GM19372 (cell line): ENCODE measurements at regions not wholly inside any gene's neighbourhood (a gene's known extent, or its start where the extent isn't known, plus 50 kb on each side); places are given as distances from the start of the nearest gene placed in this dataset.

Experiments used
- ATAC-seq: cut with Tn5 transposase; IDR thresholded peaks from one replicate; pipeline ENCODE4 v1.9.1; 2021; ENCODE audit warnings: mild to moderate bottlenecking, low read depth, moderate library complexity; ENCODE audit not compliant: unreplicated experiment

DNA sequence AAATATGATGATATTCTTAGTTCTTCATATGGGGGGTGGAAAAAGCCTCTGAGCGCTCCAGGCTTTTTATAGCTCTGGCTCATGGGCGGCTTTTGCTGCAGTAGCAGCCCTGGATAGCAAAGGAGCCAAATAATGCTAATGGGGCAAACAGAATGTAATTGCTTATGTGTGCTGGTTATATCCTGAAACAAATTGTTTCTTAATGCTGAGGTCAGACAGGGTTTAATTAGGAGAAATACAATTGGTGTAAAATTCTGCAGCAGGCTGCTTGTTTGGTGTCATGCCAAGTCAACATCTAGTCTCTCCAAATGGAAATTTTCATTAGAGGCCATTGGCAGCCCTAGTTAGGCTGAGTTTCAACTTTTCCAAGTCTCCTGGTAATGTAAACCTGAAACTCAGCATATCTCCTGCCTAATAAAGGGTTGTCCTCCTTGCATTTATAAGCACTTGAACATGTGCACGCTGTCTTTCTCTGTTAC is 530.1 kb upstream of the NOX3 start:
- no peak for ATAC-seq

DNA sequence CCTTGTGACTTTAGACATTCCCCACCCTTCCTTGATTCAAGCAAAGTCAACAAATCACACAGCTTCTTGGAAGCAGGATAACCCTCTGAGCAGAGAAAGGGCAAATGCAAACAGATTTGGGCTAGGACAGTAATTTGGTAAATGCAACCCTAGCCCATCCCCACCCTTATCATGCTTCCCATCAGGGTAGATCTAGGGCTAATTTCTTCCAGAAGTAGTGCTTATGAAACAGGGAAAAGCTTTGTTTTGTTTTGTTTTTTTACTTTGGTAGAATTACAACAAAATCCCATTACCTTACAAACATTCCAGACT is 525.1 kb upstream of the NOX3 start:
- no peak for ATAC-seq

DNA sequence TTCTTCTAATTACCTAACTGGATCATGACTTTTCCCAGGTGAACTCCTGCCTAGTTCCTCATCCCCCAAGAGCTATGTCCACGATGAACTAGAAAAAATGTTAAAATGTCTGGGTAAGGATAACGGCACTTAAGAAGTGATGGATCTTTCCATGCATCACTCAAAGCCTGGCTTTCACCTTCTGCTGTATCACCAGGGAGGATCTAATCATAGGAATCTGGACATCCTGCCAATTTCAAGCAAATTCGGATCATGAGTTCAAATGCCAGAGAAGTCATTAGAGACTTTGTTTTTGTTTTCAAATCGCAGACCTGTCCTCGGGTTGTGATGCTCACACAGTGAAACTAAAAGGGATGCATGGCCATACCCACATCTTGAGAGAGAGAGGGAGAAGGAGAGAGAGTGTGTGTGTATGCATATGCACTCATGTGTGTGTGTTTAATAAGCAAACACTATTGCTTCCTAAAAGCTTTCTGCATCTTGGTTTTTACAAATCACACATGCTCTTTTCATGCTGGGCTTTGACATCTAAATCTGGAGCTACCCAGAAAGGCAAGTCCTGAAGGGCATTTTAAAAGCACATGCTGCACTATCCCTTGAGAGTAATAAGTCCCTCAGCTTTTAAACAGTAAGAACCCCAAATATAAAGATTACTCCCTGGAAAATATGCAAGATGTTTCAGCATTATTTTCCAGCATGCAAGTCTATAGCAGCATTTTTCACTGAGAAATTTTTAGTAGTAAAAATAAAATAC is 524.6 kb upstream of the NOX3 start:
- ATAC-seq = no peak

DNA sequence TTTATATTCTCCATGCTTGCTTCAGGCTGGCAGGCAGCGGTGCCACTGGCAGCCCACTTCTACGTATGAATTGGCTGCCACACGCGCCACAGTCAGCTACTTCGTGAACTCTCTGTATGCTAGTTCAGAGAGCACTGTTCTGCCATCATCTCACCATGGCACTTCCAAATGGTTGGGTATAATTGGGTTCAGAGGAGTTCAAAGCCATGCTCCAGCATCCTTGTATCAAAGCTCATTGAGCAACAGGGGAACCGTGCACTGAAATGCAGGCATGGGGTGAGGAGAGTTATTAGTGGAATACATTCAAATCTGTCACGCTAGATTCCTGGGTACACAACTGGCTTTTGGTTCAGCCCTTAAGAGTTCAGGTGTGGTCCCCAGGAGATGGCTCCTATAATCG is 519.9 kb upstream of the NOX3 start:
- no peak for ATAC-seq

DNA sequence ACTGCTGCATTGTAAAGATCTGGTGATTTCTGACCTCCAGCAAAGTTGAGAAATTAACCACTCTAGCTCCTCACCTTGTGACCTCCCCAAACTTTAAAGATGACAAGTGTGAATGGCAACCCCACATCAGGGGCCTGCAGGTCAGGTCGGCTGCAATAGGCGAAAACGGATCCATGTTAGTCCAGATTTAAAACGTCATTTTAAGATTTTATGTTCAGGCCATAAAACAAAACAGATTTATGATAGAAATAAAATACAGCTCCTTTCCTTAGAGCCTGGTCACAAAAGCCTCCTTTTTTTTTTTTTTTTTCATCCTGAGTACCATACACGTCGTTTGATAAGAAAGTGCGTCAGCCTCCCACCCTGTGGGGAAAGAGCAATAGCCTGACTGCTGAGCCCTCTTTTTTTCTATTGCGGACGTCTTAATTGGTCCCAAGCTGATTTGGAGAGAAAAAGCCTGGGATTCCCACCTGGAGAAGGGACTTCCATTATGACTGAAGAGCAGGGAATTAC is 519.2 kb upstream of the NOX3 start:
- no peak for ATAC-seq

DNA sequence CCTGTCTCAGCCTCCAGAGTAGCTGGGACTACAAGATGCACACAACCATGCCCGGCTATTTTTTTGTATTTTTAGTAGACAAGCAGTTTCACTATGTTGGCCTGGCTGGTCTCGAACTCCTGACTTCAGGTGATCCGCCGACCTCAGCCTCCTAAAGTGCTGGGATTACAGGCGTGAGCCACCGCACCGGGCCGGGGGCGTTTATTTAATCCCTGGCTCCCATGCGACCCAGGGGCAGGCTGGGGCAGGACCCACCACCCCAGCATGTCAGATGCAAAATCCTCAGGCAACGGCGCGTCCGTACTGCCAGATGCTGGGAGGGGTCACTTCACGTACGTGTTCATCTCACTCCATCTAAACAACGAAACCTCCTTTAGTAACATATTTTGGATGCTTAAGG is 518.7 kb upstream of the NOX3 start:
- no peak for ATAC-seq

DNA sequence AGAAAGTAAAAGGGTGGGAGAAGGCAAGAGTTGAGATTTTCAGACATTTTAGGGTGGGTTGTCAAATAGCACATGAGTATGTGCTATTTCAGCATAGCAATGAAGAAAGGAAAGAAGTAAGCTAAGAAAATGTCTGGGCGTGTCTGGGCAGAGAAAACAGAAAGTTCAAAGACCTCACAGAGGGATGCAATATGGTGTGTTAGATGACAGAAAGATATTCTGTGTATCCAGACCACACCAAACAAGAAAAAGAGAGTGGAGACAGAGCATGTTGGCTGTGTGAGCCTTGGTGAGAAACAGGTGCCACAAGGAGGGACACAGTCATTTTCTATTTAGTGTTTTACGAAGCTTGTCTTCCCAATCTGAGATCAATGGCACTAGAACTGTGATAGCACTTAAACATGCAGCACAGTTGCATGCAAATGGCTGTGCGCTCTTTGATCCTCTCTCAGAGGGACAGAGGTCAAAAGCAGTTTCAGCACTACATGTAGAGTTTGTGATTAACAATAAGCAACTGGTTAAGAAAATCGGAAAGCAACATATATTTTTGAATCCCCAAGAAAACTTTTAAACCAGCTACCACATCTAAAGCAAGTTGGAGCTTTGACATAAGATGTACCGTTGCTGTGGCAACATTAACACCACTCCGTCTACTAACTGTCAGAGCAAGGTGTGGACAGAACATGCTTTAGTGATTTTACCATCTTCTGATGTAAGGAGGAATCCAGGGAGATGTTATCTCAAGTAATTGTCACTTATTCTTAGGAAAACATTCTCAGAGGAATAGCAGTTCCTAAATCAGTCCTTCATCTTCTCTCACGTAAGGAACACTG is 515.5 kb upstream of the NOX3 start:
- no peak for ATAC-seq

DNA sequence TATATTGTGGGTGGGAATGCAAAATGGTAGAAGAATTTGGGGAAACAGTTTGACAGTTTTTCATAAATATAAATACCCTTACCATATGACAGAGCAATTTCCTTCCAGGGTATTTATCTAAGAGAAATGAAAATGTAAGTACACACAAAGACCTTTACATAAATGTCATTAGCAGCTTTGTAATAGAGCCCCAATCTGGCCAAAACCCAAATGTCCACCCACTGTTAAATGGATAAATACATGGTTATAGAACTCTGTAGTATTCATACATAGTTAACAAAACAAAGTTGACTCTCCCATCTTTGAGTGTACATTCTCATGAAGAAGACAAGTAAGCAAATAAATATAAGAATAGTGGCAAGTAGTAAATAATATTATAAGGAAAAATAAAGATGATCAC is 514.8 kb upstream of the NOX3 start:
- ATAC-seq = no peak

DNA sequence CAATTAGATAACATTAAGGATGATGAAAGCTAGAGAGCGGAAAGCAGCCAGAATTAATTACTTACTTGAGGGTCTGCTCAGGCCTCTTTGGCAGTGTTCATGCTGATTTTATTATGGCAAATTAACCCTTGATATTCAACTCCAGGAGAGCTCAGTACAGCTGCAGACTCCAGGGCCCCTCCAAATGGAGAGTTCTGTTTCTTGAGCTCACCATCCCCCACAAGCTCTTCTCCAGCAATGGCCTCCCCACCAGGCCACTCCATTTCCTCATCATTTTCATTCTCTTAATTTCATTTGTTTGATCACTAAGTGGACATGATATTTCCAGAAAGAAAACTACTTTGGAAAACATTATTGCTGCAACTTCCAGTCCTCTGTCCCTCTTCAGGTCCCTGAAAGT is 513.3 kb upstream of the NOX3 start:
- ATAC-seq = no peak

DNA sequence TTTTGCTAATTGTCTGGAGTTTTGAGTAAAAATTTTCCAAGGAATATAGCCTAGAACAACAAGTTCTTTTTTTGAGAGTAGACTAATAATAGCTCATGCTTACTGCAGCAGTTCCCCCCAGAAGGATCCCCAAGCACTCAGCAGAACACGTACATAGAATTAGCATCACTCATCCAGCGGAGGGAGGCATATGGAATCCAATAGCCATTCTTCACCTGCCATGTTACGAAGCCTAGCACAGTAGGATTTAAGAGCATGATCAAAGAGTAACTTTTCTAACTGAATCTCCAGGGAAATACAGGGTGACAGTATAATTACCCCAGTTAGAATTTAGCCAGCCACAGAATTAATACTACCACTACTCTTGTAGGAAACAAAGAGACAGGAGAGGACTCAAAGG is 511.7 kb upstream of the NOX3 start:
- no peak for ATAC-seq

DNA sequence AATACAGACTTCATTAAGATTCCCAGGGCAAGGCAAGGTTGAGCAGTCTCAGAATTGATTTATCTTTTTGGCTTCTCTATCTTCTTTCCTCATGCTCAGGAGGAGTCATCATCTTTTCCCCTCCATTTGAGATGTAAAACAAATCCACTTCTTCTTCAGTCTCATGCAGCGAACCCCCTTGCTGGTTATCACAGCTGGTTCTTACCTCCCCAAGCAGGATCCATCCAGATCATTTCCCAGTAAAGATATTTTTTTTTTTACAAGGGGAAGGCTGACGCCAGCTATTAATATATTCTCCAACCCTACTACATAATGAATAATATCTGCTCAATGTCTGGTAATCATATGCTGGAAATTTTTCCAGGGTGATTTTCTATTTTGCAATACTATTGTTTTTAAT is 508.9 kb upstream of the NOX3 start:
- no peak for ATAC-seq

DNA sequence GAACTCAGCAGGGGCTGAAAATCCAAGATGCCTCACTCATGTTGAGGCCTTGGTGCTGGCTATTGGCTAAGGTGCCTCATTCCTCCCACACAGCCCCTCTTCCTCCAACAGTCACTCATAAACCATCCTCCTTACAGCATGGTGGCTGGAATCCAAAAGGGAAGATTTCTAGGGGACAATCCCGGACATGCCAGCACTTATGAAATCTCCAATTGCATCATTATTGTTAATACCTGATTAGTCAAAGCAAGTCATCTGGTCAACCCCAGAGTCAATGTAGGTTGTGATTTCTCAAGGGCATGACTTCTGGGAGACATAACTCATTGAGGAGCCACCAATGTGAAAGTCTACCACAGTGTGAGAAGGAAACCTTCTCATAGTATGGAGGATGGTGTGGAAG is 506.6 kb upstream of the NOX3 start:
- ATAC-seq = no peak

DNA sequence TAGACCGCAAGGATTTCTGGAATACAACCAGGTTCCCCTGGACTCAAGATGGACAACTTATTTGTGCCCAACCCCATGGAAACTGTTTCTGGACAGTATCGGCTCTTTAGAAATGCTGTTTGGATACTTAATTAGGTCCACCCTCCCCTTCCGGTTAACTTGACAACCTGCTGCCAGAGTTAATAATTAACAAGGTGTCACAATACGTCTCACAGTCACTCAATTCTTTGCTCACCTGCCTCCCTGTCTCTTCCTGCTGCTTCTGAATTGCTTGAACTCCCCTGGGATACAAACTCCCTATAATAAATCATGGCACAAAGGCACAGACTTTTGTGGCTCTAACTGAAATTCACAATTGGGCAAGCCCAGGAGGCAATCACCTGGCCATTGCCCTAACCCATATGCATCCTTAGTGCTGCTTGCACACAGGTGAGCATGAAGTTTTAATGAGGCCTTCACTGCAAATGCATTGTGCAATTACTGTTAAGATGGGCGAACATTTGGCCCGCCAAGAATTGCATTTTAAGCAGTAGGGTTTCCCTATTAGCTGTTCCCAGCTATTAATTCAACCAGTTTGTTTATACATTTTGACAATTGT is 504.4 kb upstream of the NOX3 start:
- ATAC-seq = no peak

DNA sequence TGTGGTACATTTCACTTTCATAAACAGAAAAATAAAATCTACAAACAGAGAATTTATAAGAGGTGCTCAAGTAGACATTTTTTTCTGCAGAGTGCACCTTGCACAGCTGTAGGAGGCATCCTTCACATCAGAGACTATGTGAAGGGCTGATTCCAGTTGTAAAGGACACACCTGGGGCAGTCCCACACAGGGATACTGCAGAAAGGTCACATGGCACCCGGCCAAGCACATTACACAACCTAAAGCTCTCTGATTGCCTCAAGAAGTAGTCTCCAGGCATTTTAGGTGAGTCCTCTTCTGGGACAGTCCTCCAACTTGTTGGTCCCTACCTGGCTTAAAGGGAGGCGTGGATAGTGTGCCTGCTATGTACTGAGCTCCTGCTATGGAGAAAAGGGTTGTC is 502.9 kb upstream of the NOX3 start:
- no peak for ATAC-seq

DNA sequence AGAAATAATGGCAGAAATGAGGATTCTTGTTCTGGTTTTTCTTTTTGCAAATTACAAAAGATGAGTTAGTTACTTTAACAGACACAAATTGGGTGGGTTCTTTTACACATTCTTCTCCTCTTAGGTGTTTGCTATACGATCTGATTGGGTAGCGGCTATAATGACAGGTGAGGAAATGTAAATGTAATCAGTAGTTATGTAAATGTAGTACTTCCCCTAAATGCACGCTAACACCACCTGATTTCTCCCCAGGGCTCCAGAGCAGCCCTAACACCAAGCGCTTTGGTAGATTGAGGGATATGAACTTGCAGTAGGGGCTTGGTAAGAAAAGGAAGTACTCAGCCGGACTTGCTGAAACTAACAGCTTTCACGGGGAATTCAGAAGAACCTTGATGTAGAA is 499.4 kb upstream of the NOX3 start:
- no peak for ATAC-seq

DNA sequence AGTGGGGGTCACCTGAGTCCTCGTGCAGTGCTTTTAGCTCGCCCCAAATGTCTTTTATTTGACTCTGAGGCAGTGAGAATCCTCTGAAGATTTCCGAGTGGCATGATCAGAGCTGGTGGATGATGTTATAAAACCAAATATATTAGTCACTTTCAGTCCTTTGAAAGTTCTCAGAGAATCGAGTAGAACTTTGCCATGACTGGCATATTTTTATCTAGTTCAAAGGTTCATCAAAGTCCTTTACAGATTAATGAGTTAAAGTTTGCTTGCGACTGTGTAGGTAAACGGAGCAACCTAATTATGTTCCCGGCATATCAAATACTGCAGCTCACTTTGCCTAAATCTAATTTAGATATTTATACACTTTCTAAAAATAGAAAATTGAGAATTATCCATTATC is 498.5 kb upstream of the NOX3 start:
- no peak for ATAC-seq

DNA sequence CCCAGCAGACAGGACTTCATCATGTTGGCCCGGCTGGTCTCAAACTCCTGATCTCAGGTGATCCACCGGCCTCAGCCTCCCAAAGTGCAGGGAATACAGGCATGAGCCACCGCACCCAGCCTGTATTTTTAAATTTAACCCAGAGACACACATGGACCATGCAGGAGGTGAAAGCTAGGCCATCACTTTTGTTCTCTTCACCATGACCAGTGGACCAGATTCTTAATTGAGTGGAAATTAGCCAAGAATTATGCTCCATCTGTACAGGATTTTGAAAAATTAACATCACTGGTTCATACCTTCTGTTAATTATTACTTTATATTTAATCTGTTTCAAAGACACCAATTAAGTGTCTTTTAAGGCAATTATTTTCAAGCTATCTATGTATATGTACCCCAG is 493.6 kb upstream of the NOX3 start:
- ATAC-seq = no peak

DNA sequence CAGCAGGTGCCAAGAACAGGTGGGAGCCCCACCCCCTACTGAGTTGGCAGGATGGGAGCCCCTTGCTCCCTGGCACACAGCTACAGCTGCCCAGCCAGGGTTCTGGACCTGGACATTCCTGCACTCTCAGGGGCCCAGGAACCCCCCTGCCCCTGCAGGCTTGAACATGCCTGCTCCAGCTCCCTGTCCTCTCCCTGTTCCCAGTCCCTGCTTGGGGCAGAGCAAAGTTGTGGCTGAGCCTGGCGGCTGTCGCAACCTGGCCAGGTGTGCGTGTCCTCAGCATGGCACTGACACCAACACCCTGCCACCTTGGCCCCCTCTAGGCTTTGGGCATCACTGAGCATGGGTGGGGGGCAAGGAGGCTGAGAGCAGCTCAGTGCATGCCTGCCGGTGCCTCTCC is 491.2 kb upstream of the NOX3 start:
- no peak for ATAC-seq

DNA sequence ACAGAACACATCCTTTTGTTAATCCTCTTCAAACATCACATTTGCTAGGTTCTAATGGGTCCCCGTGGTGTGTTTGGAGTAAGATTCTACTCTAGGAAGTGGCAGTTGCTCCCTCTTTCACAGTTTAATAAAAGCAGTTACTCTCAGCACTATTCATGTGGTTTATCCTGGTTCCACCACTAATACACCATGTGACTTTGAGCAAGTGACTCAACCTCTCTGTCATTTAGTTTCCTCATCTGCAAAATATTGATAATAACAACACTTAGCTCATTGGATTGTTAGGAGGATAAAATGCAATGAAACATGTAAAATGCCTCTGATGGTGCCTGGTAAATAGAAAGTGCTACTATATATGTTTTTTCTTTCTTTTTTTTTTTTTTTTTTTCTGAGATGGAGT is 488.0 kb upstream of the NOX3 start:
- no peak for ATAC-seq

DNA sequence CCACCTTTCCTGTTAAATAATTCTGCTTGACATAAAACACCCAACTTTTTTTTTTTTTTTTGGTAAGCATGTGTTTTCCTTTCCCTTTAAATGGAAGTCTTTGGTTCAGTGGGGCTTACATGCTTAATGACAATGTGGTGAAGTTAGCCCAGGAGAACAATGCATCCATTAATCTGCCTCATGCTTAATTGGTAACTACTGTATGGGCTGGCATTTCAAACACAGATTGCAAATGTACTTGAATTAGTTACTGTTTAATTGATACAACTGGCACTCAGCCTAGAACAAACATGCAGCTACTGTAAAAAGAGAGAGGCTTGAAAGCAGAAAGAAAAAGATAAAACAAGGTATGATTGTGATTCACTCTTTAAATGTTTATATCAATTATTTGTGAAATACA is 483.6 kb upstream of the NOX3 start:
- no peak for ATAC-seq

DNA sequence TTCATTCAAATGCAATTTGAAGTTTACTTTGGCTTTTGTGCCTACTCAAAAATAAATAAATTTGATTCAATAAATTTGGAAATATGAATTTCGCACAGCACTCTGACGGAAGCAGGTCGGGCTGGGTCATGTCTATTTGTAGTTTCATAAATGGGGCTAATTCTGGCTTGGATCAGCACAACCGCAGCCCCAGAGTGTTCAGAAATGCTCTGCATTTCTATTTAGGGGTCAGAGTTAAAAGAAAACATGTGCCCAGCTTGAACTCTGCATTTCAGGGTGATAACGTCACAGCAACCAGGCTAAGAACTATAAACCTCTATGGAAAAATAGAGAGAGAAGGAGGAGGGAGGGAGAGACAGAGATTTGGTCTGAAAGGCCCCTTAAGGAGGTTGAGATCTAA is 480.9 kb upstream of the NOX3 start:
- ATAC-seq = no peak

DNA sequence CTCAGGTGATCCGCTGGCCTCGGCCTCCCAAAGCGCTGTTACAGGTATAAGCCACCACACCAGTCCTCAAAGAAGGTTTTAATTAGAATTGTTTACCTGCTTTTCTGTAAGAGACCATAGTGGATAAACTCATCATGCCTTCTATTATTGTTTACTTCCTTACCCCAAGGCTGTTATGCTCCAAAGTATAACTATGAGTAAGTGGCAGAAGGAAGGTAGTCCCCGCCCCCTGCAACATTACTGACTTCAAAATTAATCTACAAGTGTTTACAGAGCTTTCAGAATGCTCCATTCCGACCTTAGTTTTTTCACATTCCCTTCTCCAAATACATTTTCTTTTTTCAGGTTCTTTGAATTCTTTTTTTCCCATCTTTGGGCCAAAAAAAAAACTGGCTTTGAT is 480.5 kb upstream of the NOX3 start:
- ATAC-seq = no peak
